ENCODE measurements at regions not wholly inside any gene's neighbourhood (a gene's known extent, or its start where the extent isn't known, plus 50 kb on each side); places are given as distances from the start of the nearest gene placed in this dataset.

DNA sequence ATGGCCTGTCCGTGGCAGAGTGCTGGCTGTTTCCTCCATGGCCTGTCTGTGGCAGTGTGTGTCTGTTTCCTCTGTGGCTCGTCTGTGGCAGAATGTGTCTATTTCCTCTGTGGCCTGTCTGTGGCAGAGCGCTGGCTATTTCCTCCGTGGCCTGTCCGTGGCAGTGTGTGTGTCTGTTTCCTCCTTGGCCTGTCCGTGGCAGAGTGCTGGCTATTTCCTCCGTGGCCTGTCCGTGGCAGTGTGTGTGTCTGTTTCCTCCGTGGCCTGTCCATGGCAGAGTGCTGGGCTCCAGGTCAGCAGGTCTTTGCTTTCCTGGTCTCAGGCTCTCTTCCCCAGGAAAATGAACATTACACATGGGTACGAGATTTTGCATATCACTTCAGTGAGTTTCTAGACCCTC, 138.4 kb upstream of the IPO9 start:
- DNase-seq: no peak

DNA sequence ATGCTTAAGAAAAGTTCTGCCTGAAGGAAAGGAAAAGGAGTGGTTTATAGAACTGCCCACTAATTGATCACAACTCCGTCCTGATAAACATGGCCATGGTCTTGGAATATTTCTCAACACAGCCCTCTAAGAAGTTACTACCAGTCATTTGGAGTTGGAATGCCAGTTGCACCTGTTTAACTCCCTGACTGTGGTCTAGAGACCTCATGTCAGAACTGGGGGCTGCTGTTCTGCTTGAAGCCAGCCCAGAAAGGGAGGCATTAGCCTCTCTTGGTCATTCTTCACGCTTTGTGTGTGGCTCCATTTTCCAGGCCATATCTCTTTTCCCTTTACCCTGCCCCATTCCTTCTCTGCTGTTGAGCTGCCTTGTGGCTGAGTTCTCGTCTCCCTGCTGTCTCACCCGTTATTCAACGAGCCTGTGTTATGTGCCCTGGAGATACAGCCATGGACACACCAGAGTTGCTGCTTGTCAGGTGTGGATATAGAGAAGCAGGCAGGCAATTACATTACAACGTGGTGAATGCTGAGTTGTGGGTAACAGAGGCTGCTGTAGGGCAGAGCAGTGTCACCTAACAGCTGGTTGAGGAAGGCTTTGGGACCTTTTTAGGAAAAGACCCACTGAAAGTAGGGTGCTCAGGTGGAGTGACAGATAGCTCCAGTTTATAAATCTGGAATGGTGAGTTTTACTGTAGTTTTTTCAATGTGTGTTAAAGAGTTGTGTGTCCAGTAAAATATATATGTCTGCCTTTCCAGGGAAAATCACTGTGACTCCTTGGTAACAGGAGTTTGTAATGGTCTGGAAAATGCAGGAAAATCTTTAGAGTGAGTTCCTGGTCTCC, 137.0 kb upstream of the IPO9 start:
- no peak for DNase-seq

DNA sequence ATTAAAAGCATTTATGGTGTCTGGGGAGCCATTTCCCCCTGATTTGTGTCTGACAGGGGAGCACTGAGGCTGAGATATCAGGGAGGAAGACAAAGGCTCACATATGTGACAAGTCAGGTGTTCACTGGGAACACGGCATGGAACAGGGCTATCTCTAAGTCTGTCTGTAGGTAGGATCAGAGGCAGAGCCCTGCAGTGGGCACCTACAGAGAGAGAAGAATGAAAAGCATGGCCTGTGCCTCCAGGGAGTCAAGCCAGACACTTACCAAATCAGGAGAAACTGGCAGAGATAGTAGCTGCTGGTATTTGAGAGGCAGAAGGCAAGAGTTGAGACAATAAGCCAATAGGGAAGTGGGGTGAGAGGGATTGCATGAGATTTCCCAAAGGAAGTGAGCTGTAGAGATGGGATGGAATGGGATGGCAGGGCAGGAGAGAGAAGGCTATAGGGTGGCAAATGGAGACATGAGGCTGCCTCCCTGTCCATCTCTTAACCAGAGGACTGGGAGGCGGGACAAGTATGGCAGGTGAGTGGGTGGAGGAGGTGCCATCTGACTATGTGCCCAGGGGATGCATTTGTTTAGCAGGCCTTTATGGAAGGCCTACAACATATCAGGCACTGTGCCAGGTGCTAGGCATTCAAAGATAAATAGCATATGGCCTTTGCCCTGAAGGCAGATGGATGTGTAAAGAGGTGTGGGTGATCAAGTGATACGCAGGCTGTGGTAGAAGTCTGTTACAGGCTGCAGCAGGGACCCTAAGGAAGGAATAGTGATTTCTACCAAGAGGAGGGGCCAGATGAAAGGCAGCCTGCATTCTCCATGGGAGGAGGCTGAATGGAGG, 136.2 kb upstream of the IPO9 start:
- no peak for DNase-seq

DNA sequence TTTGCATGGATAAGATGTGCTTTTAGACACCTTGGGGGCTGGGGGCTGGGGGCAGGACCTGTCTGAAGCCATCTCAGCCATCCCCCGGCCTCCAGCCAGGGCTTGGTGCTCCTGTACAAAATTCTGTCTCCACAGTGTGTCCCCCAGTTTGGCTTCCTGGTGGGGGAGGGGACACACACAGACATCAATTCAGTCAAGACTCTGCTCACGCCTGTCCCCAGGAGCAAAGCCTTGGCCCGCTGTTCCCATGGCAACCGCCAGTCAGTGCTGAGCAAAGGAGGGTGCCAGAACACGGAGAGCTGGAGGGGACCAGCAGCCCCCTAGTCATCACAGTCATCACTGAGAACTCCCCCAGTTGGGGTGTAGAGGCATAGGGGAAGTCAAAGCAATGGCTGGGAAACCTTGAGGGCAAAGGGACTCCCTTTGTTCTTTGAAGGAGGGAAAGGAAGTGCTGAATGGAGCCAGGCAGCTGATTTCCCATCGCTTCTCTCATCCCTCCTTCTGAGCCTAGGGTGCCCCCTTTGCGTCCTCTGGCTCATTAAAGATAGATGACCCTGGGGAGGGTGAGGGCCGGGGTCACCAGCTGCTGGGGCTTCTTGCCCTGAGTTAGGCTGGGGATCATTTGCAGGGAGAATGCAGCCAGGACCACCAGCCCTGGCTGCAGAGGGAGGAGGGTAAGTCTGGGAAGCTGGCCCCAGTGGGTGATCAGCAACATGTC, 134.9 kb upstream of the IPO9 start:
- DNase-seq: no peak

DNA sequence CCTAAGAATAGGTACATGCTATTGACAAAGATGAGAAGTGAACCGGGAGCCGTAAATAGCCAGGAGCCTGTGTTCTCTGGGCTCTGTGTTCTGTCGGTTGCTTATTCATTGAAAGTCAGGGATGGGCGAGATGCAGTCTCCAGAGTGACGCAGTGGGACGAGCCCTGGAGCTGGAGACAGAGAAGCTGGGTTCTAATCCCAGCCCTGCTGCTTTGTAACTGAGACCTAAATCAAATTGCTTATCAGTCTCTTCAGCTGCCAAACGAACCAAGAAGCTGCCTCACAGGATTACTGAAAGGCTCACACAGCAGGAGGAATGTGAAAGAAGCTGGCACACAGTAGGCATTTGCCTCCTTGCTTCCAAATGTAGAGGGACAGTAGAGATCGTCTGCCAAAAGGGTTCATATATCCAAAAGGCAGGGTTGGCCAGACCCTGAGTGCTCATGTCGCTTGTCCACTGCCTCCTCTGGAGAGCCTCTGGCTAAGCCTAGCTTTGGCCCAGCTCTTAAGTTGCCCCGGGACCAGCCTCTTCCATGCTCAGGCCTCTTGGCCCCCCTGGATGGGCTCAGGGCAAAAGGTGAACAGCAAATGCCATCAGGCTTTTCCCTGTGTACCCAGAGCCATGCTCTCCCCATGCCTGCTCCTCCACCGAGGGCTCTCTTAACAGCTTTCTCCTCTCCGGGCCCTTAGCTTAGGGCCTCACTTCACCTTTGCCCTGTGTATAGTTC, 134.2 kb upstream of the IPO9 start:
- DNase-seq: no peak

DNA sequence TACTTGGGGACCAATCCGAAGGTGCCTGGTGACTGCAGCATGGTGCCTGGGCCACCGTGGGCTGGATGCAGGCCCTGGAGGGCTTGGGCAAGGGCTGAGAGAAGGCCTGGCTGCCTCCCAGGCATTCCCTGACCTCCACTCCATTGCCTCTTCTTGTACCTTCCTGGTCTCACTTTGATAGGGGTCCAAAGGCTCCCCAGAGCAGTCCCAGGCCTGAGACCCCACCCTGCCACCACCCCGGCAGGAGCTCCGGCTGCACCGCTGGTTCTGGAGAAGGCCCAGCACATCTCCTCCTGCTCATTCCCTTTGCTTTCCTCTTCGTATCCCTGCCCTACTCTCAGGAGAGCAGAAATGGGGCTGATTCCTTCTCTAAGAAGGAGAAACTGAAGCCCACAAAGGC, 133.3 kb upstream of the IPO9 start:
- DNase-seq: no peak

DNA sequence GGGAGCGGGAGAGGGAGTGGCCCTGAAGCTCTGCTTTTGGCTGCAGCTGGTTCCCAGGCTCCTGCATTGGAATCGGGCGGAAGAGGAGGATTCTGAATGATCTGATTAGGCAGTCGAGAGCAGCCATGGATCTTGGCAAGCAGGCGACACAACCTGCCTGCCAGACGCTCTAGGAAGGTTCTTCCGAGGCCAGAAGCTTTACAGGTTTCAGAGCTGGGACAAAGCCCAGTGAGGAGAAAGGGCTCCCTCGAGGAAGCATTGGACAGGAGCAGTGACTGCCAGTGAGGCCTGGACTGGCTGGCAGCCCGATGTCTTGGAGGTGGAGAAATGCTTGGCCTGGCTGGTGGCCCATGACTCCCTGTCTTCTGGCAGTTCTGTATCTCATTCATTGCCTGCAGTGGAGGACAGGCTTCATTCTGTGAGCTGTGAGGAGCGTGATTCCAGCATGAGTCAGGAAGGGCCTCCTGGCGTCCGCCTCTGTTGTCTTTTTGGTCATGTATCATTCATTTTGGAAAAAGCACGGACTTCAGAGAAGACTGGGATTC, 132.7 kb upstream of the IPO9 start:
- DNase-seq: no peak

DNA sequence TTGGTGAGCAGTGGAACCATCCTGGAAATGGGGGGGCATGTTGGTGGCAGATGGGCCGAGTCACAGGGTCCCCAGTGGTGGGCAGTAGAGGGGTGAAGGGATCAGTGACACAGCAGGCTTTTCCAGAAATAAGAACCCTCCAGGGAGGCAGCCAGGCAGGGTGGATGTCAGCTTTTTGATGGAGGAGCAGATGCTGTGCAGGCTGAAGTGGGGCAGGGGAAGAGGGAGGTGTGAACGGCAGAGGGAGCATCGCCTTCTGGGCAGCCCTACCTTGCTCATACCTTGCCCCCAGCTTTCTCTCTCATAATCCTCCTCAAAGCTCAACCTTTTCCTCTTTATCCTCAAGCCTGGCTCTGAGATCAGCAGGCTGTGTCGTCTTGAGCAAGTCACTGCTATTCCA, 131.8 kb upstream of the IPO9 start:
- no peak for DNase-seq

DNA sequence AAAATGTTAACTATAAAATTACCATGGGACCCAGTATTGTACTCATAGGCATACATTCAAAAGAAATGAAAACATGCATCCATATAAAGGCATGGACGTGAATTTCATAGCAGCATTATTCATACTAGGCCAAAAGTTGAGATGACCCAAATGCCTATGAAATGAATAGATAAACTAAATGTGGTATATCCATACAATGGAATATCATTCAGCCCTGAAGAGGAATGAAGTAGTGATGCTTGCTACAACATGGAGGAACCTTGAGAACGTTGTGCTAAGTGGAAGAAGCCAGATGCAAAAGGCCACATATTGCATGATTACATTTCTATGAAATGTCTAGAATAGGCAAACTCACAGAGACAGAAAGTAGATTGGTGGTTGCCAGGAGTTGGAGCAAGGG, 127.1 kb upstream of the IPO9 start:
- DNase-seq: no peak

DNA sequence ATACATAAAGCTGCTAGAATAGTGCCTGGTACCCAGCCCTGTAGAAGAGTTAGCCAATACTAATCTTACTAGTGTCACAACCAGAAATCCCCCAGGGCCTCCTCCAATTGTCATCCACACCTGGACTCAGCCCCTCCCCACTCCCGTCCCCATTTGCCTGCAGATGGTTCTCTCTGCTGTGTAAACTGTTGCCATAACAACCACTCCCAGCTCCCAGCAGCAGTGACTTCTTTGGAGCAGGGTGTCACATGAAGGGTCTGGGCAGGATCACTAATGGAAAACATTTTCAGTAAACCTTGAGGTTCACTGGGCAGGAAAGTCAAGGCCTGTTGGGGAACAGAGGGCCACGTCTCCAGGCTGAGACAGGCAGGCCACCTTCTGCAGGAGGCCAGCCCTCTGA, 126.0 kb upstream of the IPO9 start:
- peak; percentile 90 for DNase-seq

DNA sequence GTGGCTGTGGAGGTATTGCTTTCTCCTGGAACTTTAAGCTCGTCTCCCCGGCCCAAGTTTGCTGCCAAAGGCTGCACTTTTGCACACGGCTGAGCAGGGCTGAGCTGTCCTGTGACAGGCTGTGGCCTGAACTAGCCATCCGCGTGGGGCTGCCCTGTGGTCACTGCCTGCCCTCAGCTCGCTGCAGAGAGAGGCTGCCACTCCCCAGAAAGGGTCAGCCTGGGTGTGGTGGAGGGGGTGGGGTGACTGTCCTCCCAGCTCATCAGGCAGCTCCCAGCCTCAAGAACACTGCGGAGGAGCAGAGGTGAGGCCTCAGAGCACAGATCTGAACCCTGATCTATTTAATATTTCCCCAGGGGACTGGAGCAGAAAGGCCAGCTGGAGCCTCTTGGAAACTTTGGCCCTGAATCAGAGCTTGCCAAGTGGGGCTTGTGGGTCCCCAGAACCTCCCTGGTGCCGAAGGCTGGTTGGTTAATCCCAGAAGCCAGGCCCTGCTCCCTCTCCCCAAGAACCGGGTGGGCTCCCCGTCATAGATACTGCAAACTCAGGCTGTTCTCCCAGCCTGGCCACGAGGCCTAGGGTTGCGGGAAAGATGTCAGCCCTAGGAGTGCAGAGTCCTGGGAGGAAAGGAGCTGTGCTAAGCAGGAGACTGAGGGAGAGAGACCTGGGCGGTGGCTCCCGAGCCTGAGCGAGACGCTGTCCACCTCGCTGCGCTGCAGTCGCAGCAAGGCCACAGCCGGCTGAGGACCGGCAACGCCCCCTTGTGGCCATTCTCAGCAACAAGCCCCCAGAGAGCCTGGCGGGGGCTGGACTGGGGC, 125.1 kb upstream of the IPO9 start:
- DNase-seq: peak; percentile 37

DNA sequence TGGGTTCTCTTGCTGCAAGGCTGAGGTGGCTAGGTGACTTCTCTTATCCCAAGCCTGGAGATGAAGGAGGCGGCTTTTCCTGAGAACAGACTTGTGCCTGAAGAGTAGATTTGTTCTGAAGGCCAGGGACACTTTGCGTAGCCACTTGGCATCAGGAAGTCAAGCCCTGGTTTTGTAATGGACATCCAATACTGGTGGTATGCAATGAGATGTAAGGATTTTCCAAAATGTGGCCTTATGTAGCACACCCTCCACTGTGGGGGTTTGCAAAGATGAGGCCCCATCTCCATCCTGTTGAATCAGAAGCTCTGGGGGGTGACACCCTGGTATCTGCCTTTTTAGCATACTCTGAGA, 124.5 kb upstream of the IPO9 start:
- no peak for DNase-seq

DNA sequence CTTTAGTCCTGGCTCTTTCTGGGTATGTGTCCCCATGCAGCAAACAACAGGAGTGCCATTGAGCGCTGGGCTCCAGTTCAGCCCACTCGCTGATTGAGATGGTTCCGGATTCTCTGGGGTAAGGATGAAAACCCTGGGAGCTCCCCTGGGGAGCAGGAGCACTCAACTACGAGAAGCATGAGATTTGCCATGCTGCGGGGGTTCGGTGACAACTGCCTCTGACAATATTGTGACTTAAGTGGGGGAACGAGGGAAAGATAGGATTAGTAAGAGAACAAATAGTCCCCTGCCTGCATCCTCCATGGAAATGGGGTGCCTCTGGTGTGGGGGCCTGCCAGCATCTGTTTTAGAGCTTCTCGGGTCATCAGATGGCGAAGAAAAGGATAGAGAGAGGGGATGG, 123.6 kb upstream of the IPO9 start:
- DNase-seq: no peak

DNA sequence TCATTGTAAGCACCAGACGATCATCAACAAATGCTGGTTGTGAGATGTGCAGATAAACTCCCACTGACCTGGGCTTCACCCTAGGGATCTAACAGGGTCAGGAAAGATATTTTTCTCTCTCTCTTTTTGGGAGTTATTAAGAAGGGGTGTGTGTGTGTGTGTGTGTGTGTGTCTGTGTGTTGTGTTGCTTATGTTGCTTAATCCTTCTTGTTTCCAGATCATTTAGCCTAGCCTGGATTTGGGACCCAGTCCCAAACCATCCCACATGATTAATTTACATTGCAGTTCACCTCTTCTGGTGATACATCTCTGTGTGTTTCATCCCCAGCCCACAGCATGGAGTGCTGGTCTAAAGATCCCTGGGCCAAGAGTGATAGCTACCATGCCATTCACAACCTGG, 122.8 kb upstream of the IPO9 start:
- DNase-seq: no peak

DNA sequence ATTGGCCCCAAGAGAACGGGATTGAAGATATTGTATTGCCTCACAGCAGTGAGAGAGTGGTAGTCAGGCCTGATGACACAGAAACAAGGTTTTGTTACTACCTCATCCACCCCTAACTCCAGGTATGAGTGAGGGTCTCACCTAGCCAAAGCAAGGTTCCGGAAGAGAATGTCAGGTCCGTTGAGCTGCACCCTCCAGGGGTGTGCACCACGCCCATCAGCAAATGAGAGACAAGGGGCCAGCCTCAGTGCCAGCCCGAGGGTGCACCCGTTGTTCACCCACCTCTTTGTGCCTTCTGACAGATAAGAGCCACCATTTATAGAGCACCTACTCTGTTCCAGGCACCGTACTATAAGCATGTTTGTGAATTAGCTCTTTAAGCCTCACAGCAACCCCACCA, 121.9 kb upstream of the IPO9 start:
- no peak for DNase-seq

DNA sequence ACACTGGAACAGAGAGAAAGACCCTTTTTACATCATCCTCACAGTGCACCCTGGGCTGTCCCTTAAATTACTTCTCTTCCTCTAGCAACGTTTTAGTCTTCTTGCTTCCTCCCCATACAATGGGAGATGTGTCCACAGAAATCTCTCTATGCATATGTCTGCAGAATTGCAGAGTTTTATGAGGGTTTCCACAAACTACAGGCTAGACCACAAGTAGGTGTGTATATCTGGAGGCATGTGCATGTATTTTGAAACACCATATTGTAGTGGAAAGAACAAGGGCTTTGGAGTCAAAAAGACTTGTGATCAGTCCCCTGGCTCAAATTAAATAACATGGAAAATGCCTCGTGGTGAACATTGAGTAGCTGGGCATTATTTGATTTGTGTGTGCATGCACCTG, 121.3 kb upstream of the IPO9 start:
- no peak for DNase-seq

DNA sequence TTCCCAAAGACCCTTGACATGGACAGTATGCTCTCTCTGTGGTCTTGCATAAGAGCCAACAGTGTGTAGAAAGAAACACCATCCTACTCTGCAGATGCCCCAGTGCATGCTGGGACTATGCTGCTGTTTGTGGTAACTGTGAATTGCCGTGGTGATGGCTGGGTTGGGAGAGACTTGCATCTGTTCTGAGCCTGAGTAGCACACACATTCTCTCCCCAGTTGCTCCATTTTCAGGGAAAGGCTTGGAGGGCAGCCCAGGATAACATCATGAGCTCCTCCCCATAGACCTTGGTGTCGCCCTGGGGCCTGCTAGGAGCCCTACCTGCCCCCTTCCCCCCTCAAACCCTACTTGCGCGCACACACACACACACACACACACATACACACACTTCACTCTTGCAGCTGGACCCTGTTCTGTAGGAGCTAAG, 120.9 kb upstream of the IPO9 start:
- no peak for DNase-seq

DNA sequence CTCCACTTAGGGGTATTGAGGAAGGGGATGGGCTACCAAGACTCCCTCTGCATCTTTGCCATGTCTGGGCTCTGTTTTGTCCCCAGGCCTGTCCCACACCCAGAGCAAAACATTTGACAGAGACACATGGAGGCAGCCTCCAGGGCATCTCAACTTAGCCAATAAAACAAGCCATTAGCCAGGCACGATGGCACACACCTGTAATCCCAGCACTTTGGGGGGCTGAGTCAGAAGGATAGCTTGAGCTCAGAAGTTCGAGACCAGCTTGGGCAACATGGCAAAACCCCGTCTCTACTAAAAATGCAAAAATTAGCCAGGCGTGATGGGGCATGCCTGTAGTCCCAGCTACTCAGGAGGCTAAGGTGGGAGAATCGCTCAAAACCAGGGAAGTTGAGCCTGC, 120.3 kb upstream of the IPO9 start:
- no peak for DNase-seq

DNA sequence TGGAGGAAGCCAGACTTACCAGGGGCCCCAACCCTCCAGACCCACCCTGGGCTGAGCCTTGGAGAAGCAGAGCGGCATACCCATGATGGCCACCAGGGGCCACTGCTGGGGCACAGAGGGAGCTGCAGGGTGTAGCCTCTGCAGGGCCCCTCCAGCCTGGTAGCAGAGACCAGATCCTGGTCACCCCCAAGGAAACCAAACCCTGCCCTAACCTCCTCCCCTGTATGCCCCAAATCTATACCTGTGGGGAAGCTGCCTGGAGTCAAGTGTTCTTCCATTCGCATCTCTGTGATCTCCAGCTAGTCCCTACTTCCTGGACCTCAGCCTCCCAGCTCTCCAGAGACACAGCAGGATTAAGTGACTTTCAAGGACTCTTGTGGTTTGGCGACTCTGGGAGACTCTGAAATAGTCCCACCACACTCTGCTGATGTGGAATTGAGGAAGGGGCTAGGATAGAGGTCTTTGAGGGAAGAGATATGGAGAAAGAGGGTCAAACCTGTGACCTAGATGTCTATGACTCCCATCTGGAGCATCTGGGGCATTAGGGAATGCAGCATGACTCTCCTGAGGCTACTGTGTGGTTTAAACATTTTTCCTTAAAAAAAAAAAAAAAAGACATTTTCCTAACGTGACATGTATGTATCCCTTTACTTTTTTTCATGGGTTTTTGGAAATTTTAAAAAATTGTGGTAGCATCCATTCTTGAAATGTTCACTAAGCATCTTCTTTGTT, 119.2 kb upstream of the IPO9 start:
- DNase-seq: no peak

DNA sequence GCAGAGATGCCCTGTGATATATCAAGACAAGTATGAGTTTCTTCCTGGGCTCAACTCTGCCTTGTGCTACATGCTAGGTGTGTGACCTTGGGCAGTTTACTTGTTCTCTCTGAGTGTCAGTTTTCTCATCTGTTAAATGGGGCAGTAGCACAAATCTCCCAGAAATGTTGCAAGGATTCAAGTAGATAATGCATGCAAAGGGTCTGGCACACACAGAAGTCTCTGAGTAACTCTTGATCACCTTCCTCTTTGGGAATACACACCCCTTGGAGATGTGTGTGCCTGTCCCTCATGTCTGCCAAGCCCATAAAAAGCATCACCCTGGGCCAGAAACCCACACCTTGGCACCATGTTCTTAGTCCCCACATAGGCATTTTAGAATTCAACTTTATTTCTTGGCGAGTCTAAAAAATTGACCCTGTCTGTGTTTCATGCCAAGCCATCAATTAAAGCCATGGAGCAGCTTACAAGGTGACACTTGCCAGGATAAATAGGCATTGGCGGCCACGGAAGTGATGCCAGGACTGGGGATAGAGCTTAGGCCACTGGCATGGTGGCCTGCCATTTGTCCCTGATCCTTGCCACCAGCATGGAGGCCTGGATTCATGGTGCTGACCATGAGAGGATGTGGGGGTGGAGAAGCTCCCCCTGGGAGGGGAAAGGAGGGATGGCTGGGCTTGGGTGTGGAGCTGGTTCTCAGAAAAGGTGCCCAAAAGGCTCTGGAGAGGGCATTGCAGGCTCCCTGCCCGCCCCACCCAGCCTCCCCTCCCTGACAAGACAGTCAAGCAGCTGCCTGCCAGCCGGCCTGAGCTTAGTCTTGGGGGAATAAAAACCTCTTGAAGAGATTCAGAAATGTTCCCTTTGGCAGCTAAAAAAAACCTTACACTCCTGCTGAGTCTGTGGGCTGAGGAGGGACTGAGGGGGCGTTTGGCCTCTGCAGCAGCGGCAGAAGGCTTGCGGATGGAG, 118.0 kb upstream of the IPO9 start:
- DNase-seq: no peak
